ENCODE measurements at regions not wholly inside any gene's neighbourhood (a gene's known extent, or its start where the extent isn't known, plus 50 kb on each side); places are given as distances from the start of the nearest gene placed in this dataset.

- 71% methylated on average over 3 of the region's 3 CpGs for WGBS
- Histone ChIP-seq H3K27ac (replicated peaks in 1 of 4) (no peak overlapping the region), H3K36me3 (no peaks in the 10 kb centered on the region), H3K4me1 (no peaks in the 10 kb centered on the region), H3K27me3 (no peaks in the 10 kb centered on the region), H3K4me3 (no peak overlapping the region), H3K9me3 (no peaks in the 10 kb centered on the region)
- intact Hi-C loops (cut with DNase I) = no loop called here
- no peak for DNase-seq (ENCODE audit: extremely low spot score)
- TF ChIP-seq CTCF (IDR thresholded peaks at IDR 0.05) = no peak
- no peak for TF ChIP-seq POLR2AphosphoS5 (IDR thresholded peaks at IDR 0.05)
Measured at GRCh38 chr13:54980651-54981050, 1952.0 kb downstream of the OLFM4 start.

GRCh38 chr13:54989418-54989817 is 1960.8 kb downstream of the OLFM4 start:
- TF ChIP-seq EP300 (IDR thresholded peaks at IDR 0.05) (no peak), POLR2A (IDR thresholded peaks at IDR 0.05; ENCODE audit: low read depth) (no peak), CTCF (IDR thresholded peaks at IDR 0.05) (no peak), POLR2AphosphoS5 (IDR thresholded peaks at IDR 0.05) (no peak)
- no peak for DNase-seq (ENCODE audit: extremely low spot score)
- intact Hi-C loops (cut with DNase I) = no loop called here
- H3K9me3 ChIP-seq = no peaks in the 10 kb centered on the region
- no peak overlapping the region for H3K27ac ChIP-seq (replicated peaks in 1 of 4)
- no peak overlapping the region for H3K4me3 ChIP-seq
- H3K4me1 ChIP-seq = no peaks in the 10 kb centered on the region
- 76% methylated on average over 4 of the region's 4 CpGs for WGBS
- H3K27me3 ChIP-seq = no peaks in the 10 kb centered on the region
- H3K36me3 ChIP-seq = no peaks in the 10 kb centered on the region

GRCh38 chr13:54999399-54999907 is 1970.8 kb downstream of the OLFM4 start:
- intact Hi-C loops (cut with DNase I) = no loop called here
- no peak overlapping the region for H3K27ac ChIP-seq (replicated peaks in 1 of 4)
- no peaks in the 10 kb centered on the region for H3K27me3 ChIP-seq
- H3K4me3 ChIP-seq = no peak overlapping the region
- no peaks in the 10 kb centered on the region for H3K4me1 ChIP-seq
- no peaks in the 10 kb centered on the region for H3K9me3 ChIP-seq
- 76% methylated on average over 2 of the region's 2 CpGs for WGBS
- no peaks in the 10 kb centered on the region for H3K36me3 ChIP-seq
- TF ChIP-seq CTCF (IDR thresholded peaks at IDR 0.05) (no peak), POLR2A (IDR thresholded peaks at IDR 0.05; ENCODE audit: low read depth) (no peak), EP300 (IDR thresholded peaks at IDR 0.05) (no peak)
- no peak for DNase-seq (ENCODE audit: extremely low spot score)

- Histone ChIP-seq H3K9me3 (no peaks in the 10 kb centered on the region), H3K4me1 (no peaks in the 10 kb centered on the region), H3K4me3 (no peak overlapping the region), H3K36me3 (no peaks in the 10 kb centered on the region), H3K27me3 (no peaks in the 10 kb centered on the region), H3K27ac (replicated peaks in 1 of 4) (no peak overlapping the region)
- no peak for DNase-seq (ENCODE audit: extremely low spot score)
- 82% methylated on average over 3 of the region's 3 CpGs for WGBS
- TF ChIP-seq POLR2AphosphoS5 (IDR thresholded peaks at IDR 0.05) (no peak), EP300 (IDR thresholded peaks at IDR 0.05) (no peak), CTCF (IDR thresholded peaks at IDR 0.05) (no peak), POLR2A (IDR thresholded peaks at IDR 0.05; ENCODE audit: low read depth) (no peak)
- intact Hi-C loops (cut with DNase I) = no loop called here
Measured at GRCh38 chr13:55000043-55000442, 1971.4 kb downstream of the OLFM4 start.

GRCh38 chr13:55000844-55001243 is 1972.2 kb downstream of the OLFM4 start:
- TF ChIP-seq POLR2AphosphoS5 (IDR thresholded peaks at IDR 0.05) (no peak), EP300 (IDR thresholded peaks at IDR 0.05) (no peak), POLR2A (IDR thresholded peaks at IDR 0.05; ENCODE audit: low read depth) (no peak), CTCF (IDR thresholded peaks at IDR 0.05) (no peak)
- no peaks in the 10 kb centered on the region for H3K4me1 ChIP-seq
- no peaks in the 10 kb centered on the region for H3K9me3 ChIP-seq
- H3K4me3 ChIP-seq = no peak overlapping the region
- H3K27me3 ChIP-seq = no peaks in the 10 kb centered on the region
- intact Hi-C loops (cut with DNase I) = no loop called here
- 86% methylated on average over 5 of the region's 5 CpGs for WGBS
- no peak for DNase-seq (ENCODE audit: extremely low spot score)
- H3K36me3 ChIP-seq = no peaks in the 10 kb centered on the region
- no peak overlapping the region for H3K27ac ChIP-seq (replicated peaks in 1 of 4)

All from esophagus muscularis mucosa (tissue), 4 donors.